MCF 10A (cell line): ENCODE measurements at regions not wholly inside any gene's neighbourhood (a gene's known extent, or its start where the extent isn't known, plus 50 kb on each side); places are given as distances from the start of the nearest gene placed in this dataset.

ENCODE experiments used
- BruUV-seq: library from RNA; stranded (reverse); fragments of 400-500 nt; replicated peaks from 2 replicates; lab custom pipeline; 2021; lab: Mats Ljungman, UMichigan
- CTCF ChIA-PET: fragments of 300-600 bp; sonication (Branson Sonifier 250); formaldehyde crosslinking; extraction: SDS; loops from one replicate; lab custom pipeline; 2021; ENCODE audit warnings: antibody characterized with exemption, inconsistent platforms; lab: Yijun Ruan, JAX
- POLR2A ChIA-PET: fragments of 300-600, 350-650 bp; sonication (Branson Sonifier 250); formaldehyde crosslinking; extraction: SDS; loops from one replicate; lab custom pipeline; 2020; ENCODE audit warnings: antibody characterized with exemption, inconsistent platforms; lab: Yijun Ruan, JAX
- DNase-seq: peaks from one replicate; pipeline ENCODE4 v3.0.0-alpha.2; 2018; ENCODE audit not compliant: unreplicated experiment
- H3K27ac Mint-ChIP-seq: one replicate; pipeline ENCODE4 v1.8.0; 2022; ENCODE audit warnings: mild to moderate bottlenecking, low read depth, mixed read lengths; ENCODE audit not compliant: unreplicated experiment
- H3K27me3 Mint-ChIP-seq: one replicate; pipeline ENCODE4 v1.8.0; 2022; ENCODE audit warnings: mixed read lengths; ENCODE audit not compliant: insufficient read depth, unreplicated experiment
- H3K36me3 Mint-ChIP-seq: one replicate; pipeline ENCODE4 v1.8.0; 2022; ENCODE audit warnings: mild to moderate bottlenecking, moderate library complexity, mixed read lengths; ENCODE audit not compliant: insufficient read depth, unreplicated experiment
- H3K4me1 Mint-ChIP-seq: one replicate; pipeline ENCODE4 v1.8.0; 2022; ENCODE audit warnings: mixed read lengths; ENCODE audit not compliant: insufficient read depth, unreplicated experiment
- H3K4me3 Mint-ChIP-seq: one replicate; pipeline ENCODE4 v1.8.0; 2022; ENCODE audit warnings: mild to moderate bottlenecking, moderate library complexity, mixed read lengths; ENCODE audit not compliant: unreplicated experiment
- H3K9me3 Mint-ChIP-seq: one replicate; pipeline ENCODE4 v1.8.0; 2022; ENCODE audit warnings: mixed read lengths; ENCODE audit not compliant: unreplicated experiment
- intact Hi-C: fragments of 100-400 bp; cut with micrococcal nuclease; formaldehyde crosslinking; loops from 2 replicates; pipeline ENCODE4 v1.14.1; 2022
- TF ChIP-seq, protein P1 (sequence below): fragments of 200-600 bp; IDR thresholded peaks from one replicate; pipeline ENCODE4 v1.8.0; 2022; ENCODE audit warnings: antibody characterized with exemption, mild to moderate bottlenecking; ENCODE audit not compliant: unreplicated experiment

DNA sequence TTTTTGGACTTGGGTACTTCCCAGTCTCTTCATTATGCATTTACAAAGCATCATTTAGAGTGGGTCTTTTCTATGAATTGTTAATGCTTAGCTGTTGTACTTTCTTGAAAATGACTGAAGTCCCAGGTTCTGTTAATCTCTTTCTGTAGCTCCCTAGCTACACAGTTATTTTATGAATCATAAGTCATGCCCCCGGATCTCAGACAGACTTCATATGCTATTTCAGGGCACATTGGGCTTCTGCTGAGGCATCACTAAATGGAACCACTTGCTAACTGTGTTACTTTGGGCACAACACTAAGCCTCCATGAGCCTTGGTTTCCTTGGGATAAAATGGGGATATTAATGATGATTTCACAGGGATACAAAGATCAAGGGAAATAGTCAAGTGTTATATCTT, 55.5 kb upstream of the RBM15 start:
- Mint-ChIP-seq H3K4me3 (no peak overlapping the region), H3K27ac (no peak overlapping the region), H3K27me3 (no peaks in the 10 kb centered on the region), H3K9me3 (no peaks in the 10 kb centered on the region), H3K36me3 (no peaks in the 10 kb centered on the region), H3K4me1 (no peaks in the 10 kb centered on the region)
- TF ChIP-seq, protein P1, sequence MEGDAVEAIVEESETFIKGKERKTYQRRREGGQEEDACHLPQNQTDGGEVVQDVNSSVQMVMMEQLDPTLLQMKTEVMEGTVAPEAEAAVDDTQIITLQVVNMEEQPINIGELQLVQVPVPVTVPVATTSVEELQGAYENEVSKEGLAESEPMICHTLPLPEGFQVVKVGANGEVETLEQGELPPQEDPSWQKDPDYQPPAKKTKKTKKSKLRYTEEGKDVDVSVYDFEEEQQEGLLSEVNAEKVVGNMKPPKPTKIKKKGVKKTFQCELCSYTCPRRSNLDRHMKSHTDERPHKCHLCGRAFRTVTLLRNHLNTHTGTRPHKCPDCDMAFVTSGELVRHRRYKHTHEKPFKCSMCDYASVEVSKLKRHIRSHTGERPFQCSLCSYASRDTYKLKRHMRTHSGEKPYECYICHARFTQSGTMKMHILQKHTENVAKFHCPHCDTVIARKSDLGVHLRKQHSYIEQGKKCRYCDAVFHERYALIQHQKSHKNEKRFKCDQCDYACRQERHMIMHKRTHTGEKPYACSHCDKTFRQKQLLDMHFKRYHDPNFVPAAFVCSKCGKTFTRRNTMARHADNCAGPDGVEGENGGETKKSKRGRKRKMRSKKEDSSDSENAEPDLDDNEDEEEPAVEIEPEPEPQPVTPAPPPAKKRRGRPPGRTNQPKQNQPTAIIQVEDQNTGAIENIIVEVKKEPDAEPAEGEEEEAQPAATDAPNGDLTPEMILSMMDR, result no peak
- ChIA-PET CTCF (interaction anchor here (0.6 to 1.0 kb wide), 2 partner anchors 29 to 76 kb away, joined by 3 to 5 read pairs; no protein-coding TSS in a partner anchor), POLR2A (no interaction called here)
- intact Hi-C loops, result no loop called here
- no peak for DNase-seq
- no TSS peak for BruUV-seq

GRCh38 chr1:110285316-110285715, 53.9 kb upstream of the RBM15 start:
- intact Hi-C loops, result no loop called here
- Mint-ChIP-seq H3K9me3 (no peaks in the 10 kb centered on the region), H3K36me3 (no peaks in the 10 kb centered on the region), H3K4me1 (no peaks in the 10 kb centered on the region), H3K27ac (no peak overlapping the region), H3K27me3 (no peaks in the 10 kb centered on the region), H3K4me3 (no peak overlapping the region)
- no TSS peak for BruUV-seq
- TF ChIP-seq, protein P1, result no peak
- DNase-seq, result no peak
- POLR2A ChIA-PET, result interaction anchor here (0.5 kb wide), 1 partner anchor 12 kb away, joined by 3 read pairs; no protein-coding TSS in a partner anchor
- CTCF ChIA-PET, result interaction anchor here (0.9 to 1.3 kb wide), 3 partner anchors 25 to 78 kb away, joined by 3 read pairs; no protein-coding TSS in a partner anchor

DNA sequence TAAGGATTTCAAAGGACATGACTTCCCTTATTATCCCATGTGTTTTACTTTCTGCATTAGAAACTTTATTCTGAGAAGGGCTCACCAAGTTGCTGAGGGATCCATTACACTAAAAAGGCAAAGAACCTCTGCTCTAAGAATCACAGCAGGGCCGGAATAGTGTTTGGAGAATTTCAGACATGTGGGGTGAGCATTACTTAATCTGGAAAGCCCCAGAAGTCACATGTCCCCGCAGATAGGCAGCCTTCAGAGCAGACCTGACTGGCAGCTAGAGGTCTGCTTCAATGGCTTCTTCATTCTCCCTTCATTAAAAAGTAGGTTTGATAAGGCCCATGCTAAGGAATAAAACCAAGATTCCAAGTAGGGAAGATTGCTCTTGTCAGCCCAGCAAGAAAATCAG, 52.6 kb upstream of the RBM15 start:
- Mint-ChIP-seq H3K27me3 (no peaks in the 10 kb centered on the region), H3K4me1 (peaks cover 5% of the 10 kb centered on the region), H3K36me3 (no peaks in the 10 kb centered on the region), H3K27ac (no peak overlapping the region), H3K4me3 (no peak overlapping the region), H3K9me3 (no peaks in the 10 kb centered on the region)
- CTCF ChIA-PET, result interaction anchor here (0.5 to 1.9 kb wide), 3 partner anchors 26 to 145 kb away, joined by 3 to 9 read pairs (median 4); no protein-coding TSS in a partner anchor
- TF ChIP-seq, protein P1, result no peak
- intact Hi-C loops, result no loop called here
- BruUV-seq, result no TSS peak
- DNase-seq, result no peak
- POLR2A ChIA-PET, result no interaction called here

DNA sequence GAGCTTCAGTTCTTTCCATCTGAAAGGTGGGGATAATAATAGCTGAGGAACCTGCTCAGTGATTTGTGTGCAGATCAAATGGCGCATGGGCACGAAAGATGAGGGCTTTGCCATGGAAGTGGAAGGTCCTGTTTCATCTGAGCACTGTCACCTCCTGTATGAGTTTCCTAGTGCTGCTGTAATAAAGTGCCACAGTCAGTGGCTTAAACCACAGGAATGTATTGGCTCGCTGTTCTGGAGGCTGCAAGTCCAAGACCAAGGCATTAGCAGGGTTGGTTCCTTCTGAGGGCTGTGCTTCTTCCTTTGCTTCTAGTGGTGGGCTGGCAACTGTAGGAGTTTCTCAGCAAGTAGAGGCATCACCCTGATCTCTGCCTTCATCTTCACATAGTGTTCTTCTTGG, 51.1 kb upstream of the RBM15 start:
- H3K9me3 Mint-ChIP-seq, result no peaks in the 10 kb centered on the region
- no peak for DNase-seq
- no peak overlapping the region for H3K4me3 Mint-ChIP-seq
- no peaks in the 10 kb centered on the region for H3K36me3 Mint-ChIP-seq
- CTCF ChIA-PET, result interaction anchor here (0.8 to 1.0 kb wide), 2 partner anchors 12 to 25 kb away, joined by 3 to 4 read pairs; no protein-coding TSS in a partner anchor
- H3K27me3 Mint-ChIP-seq, result no peaks in the 10 kb centered on the region
- H3K4me1 Mint-ChIP-seq, result peaks cover 19% of the 10 kb centered on the region
- no TSS peak for BruUV-seq
- TF ChIP-seq, protein P1, result no peak
- intact Hi-C loops, result no loop called here
- no peak overlapping the region for H3K27ac Mint-ChIP-seq
- POLR2A ChIA-PET, result no interaction called here
